GM18907 (cell line): ENCODE measurements at regions not wholly inside any gene's neighbourhood (a gene's known extent, or its start where the extent isn't known, plus 50 kb on each side); places are given as distances from the start of the nearest gene placed in this dataset.

ENCODE experiments used
- ATAC-seq: cut with Tn5 transposase; IDR thresholded peaks from one replicate; pipeline ENCODE4 v1.9.1; 2021; ENCODE audit warnings: mild to moderate bottlenecking, moderate library complexity; ENCODE audit not compliant: unreplicated experiment

DNA sequence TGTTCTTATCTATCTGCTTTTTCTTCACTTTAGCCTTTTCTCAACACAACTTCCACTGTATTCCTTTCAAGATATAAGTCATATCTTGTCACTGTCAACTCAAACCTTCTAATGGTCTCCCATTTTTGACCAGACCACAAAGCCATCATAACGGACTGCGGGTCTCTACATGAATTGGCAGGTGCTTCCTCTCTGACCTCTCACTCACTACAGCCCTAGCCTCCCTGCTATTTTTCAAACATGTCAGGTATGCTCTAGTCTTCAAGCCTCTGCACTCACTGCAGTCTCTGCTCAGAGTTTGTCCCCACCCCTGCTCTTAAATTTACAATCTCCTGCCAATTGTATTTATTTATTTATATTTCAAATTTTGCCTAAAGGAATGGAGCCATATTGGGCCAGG lies 858.1 kb downstream of the TRIB2 start:
- no peak for ATAC-seq

DNA sequence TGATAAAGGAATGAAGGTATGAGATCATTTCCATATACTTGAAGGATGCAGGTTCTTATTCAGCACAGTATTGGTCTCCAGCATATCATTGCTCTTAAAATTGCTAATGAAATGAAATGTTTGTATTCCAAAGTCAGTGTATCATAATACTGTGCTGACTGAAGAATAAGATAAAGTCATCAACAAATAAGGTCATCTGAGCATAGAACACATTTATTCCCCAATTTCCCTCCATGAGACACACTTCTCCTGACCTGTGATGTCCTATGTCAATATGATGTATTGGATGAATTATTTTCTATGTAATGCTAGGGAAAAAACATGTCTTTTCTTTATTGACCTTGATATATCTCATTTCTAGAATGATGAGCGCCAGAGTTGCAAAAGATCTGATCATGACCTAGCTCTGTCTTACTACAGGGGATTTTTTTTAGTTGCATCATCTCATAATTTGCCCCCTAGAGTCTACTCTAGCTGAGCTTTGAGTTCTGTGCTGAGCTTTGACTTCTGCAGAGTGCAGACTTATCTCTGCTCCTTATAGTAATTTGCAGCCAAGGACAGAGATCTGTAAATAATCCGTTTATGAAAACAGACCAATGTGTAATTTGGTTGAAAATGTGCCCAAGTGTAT lies 859.8 kb downstream of the TRIB2 start:
- ATAC-seq: no peak

- no peak for ATAC-seq
These were observed 861.8 kb downstream of the TRIB2 start for GRCh38 chr2:13578547-13578946.

DNA sequence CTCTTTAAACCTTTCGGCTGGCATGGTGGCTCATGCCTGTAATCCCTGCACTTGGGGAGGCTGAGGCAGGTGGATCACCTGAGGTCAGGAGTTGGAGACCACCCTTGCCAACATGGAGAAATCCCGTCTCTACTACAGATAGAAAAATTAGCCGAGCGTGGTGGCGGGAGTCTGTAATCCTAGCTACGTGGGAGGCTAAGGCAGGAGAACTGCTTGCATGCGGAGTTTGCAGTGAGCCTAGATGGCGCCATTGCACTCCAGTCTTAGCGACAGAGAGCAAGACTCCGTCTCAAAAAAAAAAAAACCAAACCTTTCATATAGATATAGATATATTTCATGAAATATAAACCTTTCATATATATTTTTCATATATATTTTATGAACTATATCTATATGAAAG lies 864.7 kb downstream of the TRIB2 start:
- no peak for ATAC-seq

DNA sequence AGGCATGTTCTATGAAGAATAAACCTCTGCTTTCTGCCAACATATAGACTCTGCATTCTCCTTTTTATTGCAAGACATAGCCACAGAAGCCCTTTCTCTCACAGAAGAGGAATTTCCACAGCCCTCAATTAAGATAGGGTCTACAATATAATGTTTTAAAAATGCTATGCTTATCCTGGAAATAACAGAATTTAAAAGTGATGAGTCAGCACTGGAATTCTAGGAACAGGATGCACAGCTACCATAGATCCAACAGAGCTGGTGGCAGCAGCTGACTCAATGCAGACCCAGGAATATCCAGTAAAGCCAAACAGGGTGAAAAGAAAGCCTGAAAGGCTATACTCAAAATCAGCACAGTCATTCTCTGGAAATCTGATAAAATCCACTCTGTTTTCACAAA lies 866.9 kb downstream of the TRIB2 start:
- ATAC-seq: no peak

DNA sequence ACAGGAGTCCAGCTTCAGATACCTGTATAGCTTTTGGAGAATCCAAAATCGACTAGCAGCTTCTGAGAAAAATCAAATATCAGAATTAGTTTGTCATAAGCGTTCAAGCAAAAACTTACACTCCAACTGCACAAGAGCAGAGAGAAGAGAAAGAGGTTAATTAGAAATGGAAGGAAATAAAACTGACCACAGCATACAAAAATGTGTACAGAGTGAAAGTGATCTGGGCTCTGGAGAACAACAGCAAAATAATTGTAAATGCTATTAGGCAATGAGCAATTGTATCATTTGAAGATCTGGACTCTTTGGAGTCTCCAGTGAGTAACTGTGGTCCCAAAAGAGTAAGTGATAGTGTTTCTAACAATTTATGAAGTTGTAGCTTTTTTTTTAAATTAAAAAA lies 867.3 kb downstream of the TRIB2 start:
- no peak for ATAC-seq

GRCh38 chr2:13585732-13586131 lies 869.0 kb downstream of the TRIB2 start:
- ATAC-seq: no peak

DNA sequence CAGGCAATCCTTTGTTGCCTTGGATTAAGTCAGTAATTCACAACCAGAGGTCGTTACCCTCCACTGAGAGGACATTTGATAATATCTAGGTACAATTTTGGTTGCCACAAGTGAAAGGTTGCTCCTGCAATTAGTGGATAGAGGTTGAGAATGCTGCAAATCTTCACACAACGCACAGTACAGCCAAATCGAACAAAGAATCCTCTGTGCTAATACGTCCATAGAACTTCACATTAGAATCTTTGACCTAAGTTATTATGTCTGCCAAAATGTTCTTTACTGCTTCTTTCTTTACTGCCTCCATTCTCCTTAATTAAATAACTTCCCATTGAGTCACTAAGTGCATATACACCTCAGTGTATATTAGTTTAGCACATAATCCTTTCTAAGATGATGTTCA lies 879.5 kb downstream of the TRIB2 start:
- ATAC-seq: no peak

GRCh38 chr2:13597176-13597575 lies 880.4 kb downstream of the TRIB2 start:
- ATAC-seq: no peak

DNA sequence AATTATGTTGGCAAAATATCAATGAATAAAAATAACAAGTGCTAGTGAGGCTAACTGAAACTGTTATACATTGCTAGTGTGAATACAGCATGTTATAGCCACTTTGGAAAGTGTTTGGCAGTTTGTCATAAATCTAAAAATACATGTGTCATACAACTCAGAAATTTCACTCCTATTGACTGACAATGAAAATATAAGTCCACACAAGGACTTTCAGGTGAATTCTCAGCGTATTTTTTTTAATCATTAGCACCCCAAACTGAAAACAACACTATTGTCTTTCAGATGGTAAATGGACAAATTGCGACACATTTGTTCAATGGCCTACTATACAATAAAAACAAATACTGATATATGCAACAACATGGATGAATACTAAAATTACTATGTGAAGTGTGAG lies 884.8 kb downstream of the TRIB2 start:
- no peak for ATAC-seq

DNA sequence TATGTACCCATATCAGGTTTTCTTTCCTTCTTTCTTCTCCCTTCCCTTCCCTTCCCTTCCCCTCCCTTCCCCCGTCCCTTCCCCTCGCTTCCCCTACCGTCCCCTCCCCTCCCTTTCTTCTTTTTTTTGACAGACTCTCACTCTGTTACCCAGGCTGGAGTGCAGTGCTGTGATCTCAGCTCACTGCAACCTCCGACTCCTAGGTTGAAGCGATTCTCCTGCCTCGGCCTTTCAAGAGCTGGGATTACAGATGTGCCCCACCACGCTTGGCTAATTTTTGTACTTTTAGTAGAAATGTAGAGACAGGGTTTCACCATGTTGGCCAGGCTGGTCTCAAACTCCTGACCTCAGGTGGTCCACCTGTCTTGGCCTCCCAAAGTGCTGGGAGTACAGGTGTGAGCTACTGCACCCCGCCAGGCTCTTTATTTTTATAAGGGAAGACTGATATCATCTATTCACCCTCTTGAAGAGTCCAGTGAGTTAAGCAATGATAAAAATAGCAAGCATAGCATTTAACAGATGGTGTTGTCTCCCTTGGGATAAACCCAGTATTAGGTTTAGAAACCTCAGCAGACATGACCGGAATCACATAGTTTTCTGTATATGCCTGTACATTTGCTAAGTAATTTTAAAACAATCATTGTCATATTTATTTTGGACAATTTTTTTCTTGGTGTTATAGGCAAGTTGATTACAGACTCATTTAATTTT lies 888.4 kb downstream of the TRIB2 start:
- no peak for ATAC-seq

- ATAC-seq: peak; percentile 86
These were observed 890.4 kb downstream of the TRIB2 start for GRCh38 chr2:13607139-13607538.

DNA sequence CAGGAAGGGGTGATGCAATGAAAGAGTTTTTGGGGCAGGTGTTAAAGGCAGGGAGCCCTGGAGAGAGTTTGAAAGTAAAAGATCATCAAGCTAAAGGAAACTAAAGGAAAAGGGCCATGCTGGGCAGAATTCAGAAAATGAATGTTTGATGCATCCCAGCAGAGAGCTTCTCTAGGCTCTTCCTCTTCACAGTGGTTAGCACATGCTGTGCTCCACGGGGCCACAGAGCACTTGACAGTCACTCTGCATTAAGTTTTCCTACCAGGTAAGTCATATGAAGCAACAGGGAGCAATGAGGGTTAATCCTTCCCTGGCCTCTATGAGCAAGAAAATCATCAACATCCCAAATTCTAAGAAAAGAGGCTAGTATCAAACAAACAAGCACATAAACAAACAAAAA lies 895.2 kb downstream of the TRIB2 start:
- no peak for ATAC-seq

DNA sequence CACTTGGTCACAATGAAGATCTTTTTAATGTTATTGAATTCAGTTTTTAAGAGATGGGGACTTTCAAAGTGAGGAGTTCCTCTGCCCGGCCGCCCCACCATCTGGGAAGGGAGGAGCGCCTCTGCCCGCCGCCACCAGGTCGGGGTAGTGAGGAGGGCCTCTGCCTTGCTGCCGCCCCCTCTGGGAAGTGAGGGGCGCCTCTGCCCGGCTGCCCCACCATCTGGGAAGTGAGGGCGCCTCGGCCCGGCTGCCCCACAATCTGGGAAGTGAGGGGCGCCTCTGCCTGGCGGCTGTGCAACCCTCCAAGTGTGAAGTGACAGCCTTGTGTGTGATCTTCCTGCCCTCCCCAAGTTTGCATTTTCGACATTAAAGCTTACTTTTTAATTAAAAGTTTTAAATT lies 899.3 kb downstream of the TRIB2 start:
- ATAC-seq: no peak

DNA sequence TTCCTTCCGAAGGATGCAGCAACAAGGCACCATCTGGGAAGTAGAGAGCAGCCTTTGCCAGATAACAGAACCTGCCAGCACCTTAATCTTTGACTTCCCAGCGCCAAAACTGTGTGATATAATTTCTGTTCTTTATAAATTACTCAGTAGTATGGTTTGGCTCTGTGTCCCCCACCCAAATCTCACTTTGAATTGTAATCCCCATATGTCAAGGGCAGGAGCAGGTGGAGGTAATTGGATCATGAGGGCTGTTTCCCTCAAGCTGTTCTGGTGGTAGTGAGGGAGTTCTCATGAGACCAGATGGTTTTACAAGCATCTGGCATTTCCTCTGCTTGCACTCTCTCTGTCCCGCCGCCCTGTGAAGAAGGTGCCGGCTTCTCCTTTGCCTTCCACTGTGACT lies 899.9 kb downstream of the TRIB2 start:
- ATAC-seq: no peak

- no peak for ATAC-seq
These were observed 911.4 kb downstream of the TRIB2 start for GRCh38 chr2:13628122-13628521.

DNA sequence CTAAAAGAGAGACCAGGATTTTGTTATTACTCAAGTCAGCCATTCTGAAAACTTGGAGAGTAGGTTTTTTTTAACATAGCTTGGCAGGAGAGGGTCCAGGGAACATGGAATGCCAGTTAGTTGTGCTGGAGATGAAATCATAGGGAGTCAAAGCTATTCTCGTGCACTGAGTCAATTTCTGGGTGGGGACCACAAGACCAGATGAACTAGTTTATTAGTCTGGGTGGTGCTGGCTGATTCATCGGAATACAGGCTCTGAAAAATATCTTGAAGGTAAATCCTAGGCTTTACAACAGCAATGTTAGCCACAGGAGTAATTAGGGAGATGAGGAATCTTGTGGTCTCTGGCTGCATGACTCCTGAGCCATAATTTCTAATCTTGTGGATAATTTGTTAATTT lies 921.4 kb downstream of the TRIB2 start:
- ATAC-seq: no peak

DNA sequence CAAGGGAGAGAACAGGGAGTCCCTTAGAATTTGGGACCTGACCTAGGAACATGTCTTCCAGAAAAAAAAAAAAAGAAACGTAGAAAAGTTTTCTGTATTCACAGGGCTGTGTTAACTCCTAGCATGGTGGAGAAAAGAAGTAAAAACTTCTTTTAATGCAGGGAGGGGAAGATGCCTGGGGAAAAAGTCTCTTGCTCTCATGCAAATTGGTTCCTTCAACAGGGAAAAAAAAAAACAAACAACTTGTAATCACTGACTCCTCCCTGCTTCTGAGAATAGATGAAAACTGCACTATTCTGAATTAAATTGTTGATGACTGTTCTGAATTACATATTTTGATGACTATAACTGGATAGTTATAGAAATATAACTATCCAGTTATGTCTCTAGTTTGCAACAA lies 933.2 kb downstream of the TRIB2 start:
- no peak for ATAC-seq

DNA sequence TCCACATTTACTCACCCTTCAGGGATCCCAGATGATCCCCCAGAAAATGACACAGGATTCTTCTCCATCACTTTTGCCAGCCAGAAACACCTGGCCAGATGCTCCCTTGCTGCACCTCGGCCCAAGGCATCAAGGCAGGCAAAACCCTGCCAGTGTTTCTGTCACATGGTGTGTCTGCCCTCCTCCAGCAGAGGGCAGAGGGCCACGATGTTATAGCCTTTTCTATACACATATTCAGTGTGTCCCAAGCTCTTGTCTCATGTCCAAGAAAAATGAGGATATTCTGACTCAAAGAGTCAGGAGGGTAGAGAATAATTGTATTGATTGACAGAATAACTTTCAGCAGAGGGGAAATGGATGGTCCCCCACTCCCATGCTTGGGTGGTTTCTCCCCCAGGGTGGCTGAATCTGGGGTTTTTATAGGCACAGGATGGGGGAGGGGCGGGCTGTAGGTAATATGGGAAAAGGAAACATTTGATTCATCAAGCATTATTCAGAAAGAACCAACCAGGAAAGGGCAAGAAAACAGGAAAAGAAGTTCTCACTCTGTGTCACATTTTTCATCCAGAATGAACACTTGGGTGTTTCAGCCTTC lies 933.9 kb downstream of the TRIB2 start:
- no peak for ATAC-seq

DNA sequence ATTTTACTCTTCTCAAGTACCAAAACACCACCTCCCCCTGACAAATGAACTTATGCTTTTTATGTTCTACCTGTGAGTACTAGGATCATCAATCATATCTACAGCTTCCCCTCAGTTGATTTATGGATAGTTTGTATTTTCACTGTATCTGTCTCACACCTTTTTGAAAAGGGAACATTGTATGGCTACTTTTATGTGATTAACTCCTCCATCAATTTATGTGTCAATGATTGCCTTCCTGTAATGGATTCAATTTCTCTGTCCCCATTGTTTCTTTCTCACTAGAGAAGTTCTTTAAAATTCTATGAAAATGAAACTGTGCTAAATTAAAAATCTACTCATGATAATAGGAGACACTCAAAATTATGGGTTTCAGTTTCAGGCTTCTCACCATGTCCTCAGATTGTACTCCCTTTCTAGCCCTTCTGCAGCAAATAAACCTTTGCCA lies 935.0 kb downstream of the TRIB2 start:
- peak; percentile 77 for ATAC-seq

DNA sequence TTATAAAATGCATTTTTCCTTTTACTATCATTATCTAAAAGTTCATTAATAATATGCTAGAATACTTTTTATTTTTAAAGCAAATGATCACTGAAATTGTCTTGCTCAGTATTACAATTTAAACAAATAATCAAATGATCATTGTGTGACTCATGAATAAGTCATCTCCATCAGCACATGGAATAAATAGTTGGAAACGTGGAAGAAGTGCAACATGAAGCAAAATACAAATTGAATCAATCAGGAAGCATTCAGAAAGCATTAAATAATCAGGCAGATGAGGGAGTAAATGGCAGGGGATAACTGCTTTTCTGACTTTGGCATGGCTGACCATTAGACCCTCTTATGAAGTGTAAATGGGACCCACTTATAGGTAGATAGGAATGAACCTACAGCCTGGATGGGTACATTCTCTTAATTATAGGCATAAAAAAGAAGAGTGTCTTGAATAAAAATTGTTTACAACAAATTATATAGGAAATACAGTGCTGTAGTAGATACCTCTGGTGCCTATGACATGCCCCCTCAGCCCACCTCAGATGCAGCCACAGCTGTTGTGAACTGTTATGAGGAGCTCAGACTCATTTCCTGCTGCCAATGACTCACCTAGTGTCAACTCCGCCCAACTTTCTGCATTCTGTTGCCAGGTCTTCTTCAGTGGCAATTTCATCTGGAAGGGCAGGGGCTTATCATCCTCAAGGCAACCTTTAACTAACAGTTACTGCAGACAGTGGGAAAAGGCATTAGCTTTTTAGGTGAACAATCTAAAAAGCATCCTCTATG lies 936.0 kb downstream of the TRIB2 start:
- peak; percentile 54 for ATAC-seq

- ATAC-seq: no peak
These were observed 937.7 kb downstream of the TRIB2 start for GRCh38 chr2:13654416-13654815.
